ENCODE measurements at regions not wholly inside any gene's neighbourhood (a gene's known extent, or its start where the extent isn't known, plus 50 kb on each side); places are given as distances from the start of the nearest gene placed in this dataset.

- TF ChIP-seq POLR2A (IDR thresholded peaks at IDR 0.05) (no peak), CTCF (IDR thresholded peaks at IDR 0.05) (no peak), POLR2AphosphoS5 (IDR thresholded peaks at IDR 0.05) (no peak)
Measured at GRCh38 chr5:106759152-106759551, 911.6 kb downstream of the EFNA5 start.
